GM21576 (cell line): ENCODE measurements at regions not wholly inside any gene's neighbourhood (a gene's known extent, or its start where the extent isn't known, plus 50 kb on each side); places are given as distances from the start of the nearest gene placed in this dataset.

Source experiments
- ATAC-seq: cut with Tn5 transposase; IDR thresholded peaks from one replicate; pipeline ENCODE4 v1.9.1; 2021; ENCODE audit warnings: mild to moderate bottlenecking, moderate library complexity; ENCODE audit not compliant: unreplicated experiment

- ATAC-seq = no peak
Measured at GRCh38 chr5:158080112-158080511, 221.2 kb upstream of the CLINT1 start.

- no peak for ATAC-seq
Measured at GRCh38 chr5:158079097-158079496, 220.2 kb upstream of the CLINT1 start.

GRCh38 chr5:158074992-158075769 lies 216.2 kb upstream of the CLINT1 start:
- ATAC-seq = no peak

GRCh38 chr5:158074597-158074991 lies 215.6 kb upstream of the CLINT1 start:
- ATAC-seq = no peak

GRCh38 chr5:158070859-158071258 lies 211.9 kb upstream of the CLINT1 start:
- no peak for ATAC-seq

GRCh38 chr5:158069838-158070237 lies 210.9 kb upstream of the CLINT1 start:
- ATAC-seq = no peak

GRCh38 chr5:158068964-158069363 lies 210.0 kb upstream of the CLINT1 start:
- ATAC-seq = no peak

GRCh38 chr5:158066076-158066475 lies 207.1 kb upstream of the CLINT1 start:
- ATAC-seq = no peak

- ATAC-seq = no peak
Measured at GRCh38 chr5:158064334-158065123, 205.6 kb upstream of the CLINT1 start.

GRCh38 chr5:158063052-158063451 lies 204.1 kb upstream of the CLINT1 start:
- ATAC-seq = no peak

GRCh38 chr5:158061451-158061850 lies 202.5 kb upstream of the CLINT1 start:
- no peak for ATAC-seq

GRCh38 chr5:158060212-158060611 lies 201.3 kb upstream of the CLINT1 start:
- ATAC-seq = no peak

- ATAC-seq = no peak
Measured at GRCh38 chr5:158058208-158059120, 199.5 kb upstream of the CLINT1 start.

- ATAC-seq = no peak
Measured at GRCh38 chr5:158056130-158056825, 197.3 kb upstream of the CLINT1 start.

- no peak for ATAC-seq
Measured at GRCh38 chr5:158055111-158055501, 196.2 kb upstream of the CLINT1 start.

- ATAC-seq = no peak
Measured at GRCh38 chr5:158054223-158055110, 195.5 kb upstream of the CLINT1 start.

GRCh38 chr5:158051036-158051435 lies 192.1 kb upstream of the CLINT1 start:
- no peak for ATAC-seq

- ATAC-seq = no peak
Measured at GRCh38 chr5:158050421-158050820, 191.5 kb upstream of the CLINT1 start.

GRCh38 chr5:158049459-158049858 lies 190.5 kb upstream of the CLINT1 start:
- ATAC-seq = no peak

GRCh38 chr5:158045696-158046095 lies 186.8 kb upstream of the CLINT1 start:
- no peak for ATAC-seq
